Neural cell (in vitro differentiated cells): ENCODE measurements at regions not wholly inside any gene's neighbourhood (a gene's known extent, or its start where the extent isn't known, plus 50 kb on each side); places are given as distances from the start of the nearest gene placed in this dataset.

Experiments used
- EP300 ChIP-seq: fragments of 450-650 bp; conservative IDR thresholded peaks from 2 replicates; pipeline ENCODE4 v1.6.1; 2014; ENCODE audit warnings: antibody characterized with exemption, mild to moderate bottlenecking, moderate library complexity; ENCODE audit not compliant: poor library complexity, severe bottlenecking
- EZH2 ChIP-seq: fragments of 200-600, 300-800 bp; shearing (Covaris generic), sonication (generic); IDR thresholded peaks from 2 replicates; pipeline ENCODE4 v1.6.1; 2014; ENCODE audit warnings: antibody characterized with exemption, low read length, borderline replicate concordance, mild to moderate bottlenecking; ENCODE audit not compliant: insufficient read depth, poor library complexity, severe bottlenecking
- POLR2AphosphoS5 ChIP-seq: IDR thresholded peaks from 2 replicates; pipeline ENCODE4 v1.6.1; 2012
- RAD21 ChIP-seq: fragments of 450-650 bp; conservative IDR thresholded peaks from 2 replicates; pipeline ENCODE4 v1.6.1; 2014; ENCODE audit warnings: antibody characterized with exemption, mild to moderate bottlenecking, moderate library complexity
- REST ChIP-seq: IDR thresholded peaks from 2 replicates; pipeline ENCODE4 v1.6.1; 2012; ENCODE audit warnings: borderline replicate concordance
- TAF1 ChIP-seq: IDR thresholded peaks from 2 replicates; pipeline ENCODE4 v1.6.1; 2012; ENCODE audit warnings: low read depth
- TF ChIP-seq, protein P1 (sequence below): fragments of 450-650 bp; IDR thresholded peaks from 2 replicates; pipeline ENCODE4 v1.5.1; 2014; ENCODE audit warnings: antibody characterized with exemption, mild to moderate bottlenecking, moderate library complexity; ENCODE audit not compliant: poor library complexity, severe bottlenecking

DNA sequence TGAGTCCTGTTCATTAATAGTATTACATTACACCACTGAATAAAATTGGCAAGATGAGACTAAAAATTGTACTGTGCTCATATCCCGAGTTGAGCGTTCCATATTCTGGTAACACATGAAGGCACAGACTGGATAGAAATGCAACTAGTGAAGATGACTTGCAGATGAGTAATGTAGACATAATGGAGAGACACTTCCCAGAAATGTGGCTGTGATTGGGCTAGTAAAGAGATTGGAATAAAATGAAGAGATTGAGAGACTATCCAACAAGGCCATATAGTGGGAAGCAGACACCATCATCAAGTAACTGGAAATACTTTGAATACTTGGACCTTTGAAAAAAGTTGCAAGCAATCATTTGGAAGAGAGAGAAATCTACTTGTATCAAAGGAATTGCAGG is 77.3 kb downstream of the DCAF8L1 start:
- TF ChIP-seq EP300 (no peak), RAD21 (no peak), REST (no peak), EZH2 (no peak), POLR2AphosphoS5 (no peak), TAF1 (no peak)
- TF ChIP-seq, protein P1, sequence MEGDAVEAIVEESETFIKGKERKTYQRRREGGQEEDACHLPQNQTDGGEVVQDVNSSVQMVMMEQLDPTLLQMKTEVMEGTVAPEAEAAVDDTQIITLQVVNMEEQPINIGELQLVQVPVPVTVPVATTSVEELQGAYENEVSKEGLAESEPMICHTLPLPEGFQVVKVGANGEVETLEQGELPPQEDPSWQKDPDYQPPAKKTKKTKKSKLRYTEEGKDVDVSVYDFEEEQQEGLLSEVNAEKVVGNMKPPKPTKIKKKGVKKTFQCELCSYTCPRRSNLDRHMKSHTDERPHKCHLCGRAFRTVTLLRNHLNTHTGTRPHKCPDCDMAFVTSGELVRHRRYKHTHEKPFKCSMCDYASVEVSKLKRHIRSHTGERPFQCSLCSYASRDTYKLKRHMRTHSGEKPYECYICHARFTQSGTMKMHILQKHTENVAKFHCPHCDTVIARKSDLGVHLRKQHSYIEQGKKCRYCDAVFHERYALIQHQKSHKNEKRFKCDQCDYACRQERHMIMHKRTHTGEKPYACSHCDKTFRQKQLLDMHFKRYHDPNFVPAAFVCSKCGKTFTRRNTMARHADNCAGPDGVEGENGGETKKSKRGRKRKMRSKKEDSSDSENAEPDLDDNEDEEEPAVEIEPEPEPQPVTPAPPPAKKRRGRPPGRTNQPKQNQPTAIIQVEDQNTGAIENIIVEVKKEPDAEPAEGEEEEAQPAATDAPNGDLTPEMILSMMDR: no peak
